Endothelial cell of umbilical vein (primary cell): ENCODE measurements at regions not wholly inside any gene's neighbourhood (a gene's known extent, or its start where the extent isn't known, plus 50 kb on each side); places are given as distances from the start of the nearest gene placed in this dataset.

Source experiments
- CTCF ChIP-seq, 2 donors: IDR thresholded peaks; 1 replicate in 1 of 2; 2 replicates in 1 of 2; pipeline ENCODE4 v1.5.1; 2011; ENCODE audit warnings: low read length in 2 of 2, mild to moderate bottlenecking in 2 of 2, moderate library complexity in 2 of 2, control low read depth in 1 of 2, inconsistent platforms in 1 of 2, low read depth in 1 of 2; ENCODE audit not compliant: insufficient read depth in 1 of 2; ENCODE audit errors: extremely low read depth in 1 of 2
- EZH2 ChIP-seq: IDR thresholded peaks from 2 replicates; pipeline ENCODE4 v1.6.1; 2012; ENCODE audit warnings: borderline replicate concordance, low read depth, mild to moderate bottlenecking, moderate library complexity, low read length, inconsistent platforms; ENCODE audit not compliant: severe bottlenecking
- FOS ChIP-seq: IDR thresholded peaks from 2 replicates; pipeline ENCODE4 v1.6.1; 2011; ENCODE audit warnings: mild to moderate bottlenecking, low read length, moderate library complexity, borderline replicate concordance; ENCODE audit not compliant: insufficient read depth
- GATA2 ChIP-seq: IDR thresholded peaks from 2 replicates; pipeline ENCODE4 v1.7.0; 2011; ENCODE audit warnings: low read depth, mild to moderate bottlenecking, moderate library complexity, mixed read lengths, low read length; ENCODE audit not compliant: insufficient read length, insufficient read depth
- JUN ChIP-seq: IDR thresholded peaks from 2 replicates; pipeline ENCODE4 v1.6.1; 2011; ENCODE audit warnings: borderline replicate concordance, low read depth; ENCODE audit not compliant: insufficient read length, insufficient read depth
- MAX ChIP-seq: IDR thresholded peaks from 2 replicates; pipeline ENCODE4 v1.6.1; 2011; ENCODE audit not compliant: insufficient read depth, insufficient read length
- MYC ChIP-seq: IDR thresholded peaks from one replicate; pipeline ENCODE4 v1.6.1; 2011; ENCODE audit warnings: mild to moderate bottlenecking, low read depth, low read length
- POLR2A ChIP-seq: IDR thresholded peaks from 2 replicates; pipeline ENCODE4 v1.6.1; 2012; ENCODE audit warnings: low read depth, mild to moderate bottlenecking, control low read depth, low read length
- POLR2AphosphoS5 ChIP-seq: IDR thresholded peaks from 2 replicates; pipeline ENCODE4 v1.6.1; 2012; ENCODE audit warnings: low read depth, mild to moderate bottlenecking, control low read depth, low read length, moderate library complexity; ENCODE audit not compliant: insufficient read depth

GRCh38 chr5:172562443-172562842 lies 78.6 kb upstream of the NEURL1B start:
- no peak for TF ChIP-seq CTCF (IDR thresholded peaks at IDR 0.05; ENCODE audit: extremely low read depth in 1 of 2, insufficient read depth in 1 of 2, low read depth in 1 of 2, low read length in 2 of 2)
- no peak for TF ChIP-seq POLR2A
- TF ChIP-seq EZH2 = no peak
- no peak for TF ChIP-seq MAX
- no peak for TF ChIP-seq POLR2AphosphoS5
- TF ChIP-seq FOS = no peak
- TF ChIP-seq GATA2 = no peak
- no peak for TF ChIP-seq JUN
- TF ChIP-seq MYC = no peak
